Limb (tissue), 2 donors: ENCODE measurements at regions not wholly inside any gene's neighbourhood (a gene's known extent, or its start where the extent isn't known, plus 50 kb on each side); places are given as distances from the start of the nearest gene placed in this dataset.

Source experiments
- DNase-seq, 2 donors: peaks; one replicate each; pipeline ENCODE4 v3.0.0-alpha.2; 2016; ENCODE audit errors: extremely low spot score in 2 of 2

GRCh38 chr18:73859837-73860397 is 287.7 kb downstream of the FBXO15 start:
- DNase-seq = no peak

GRCh38 chr18:73852789-73853549 is 294.7 kb downstream of the FBXO15 start:
- DNase-seq = no peak

GRCh38 chr18:73850782-73851181 is 296.9 kb downstream of the FBXO15 start:
- no peak for DNase-seq

GRCh38 chr18:73848656-73849055 is 299.0 kb downstream of the FBXO15 start:
- DNase-seq = no peak

GRCh38 chr18:73843455-73843854 is 304.2 kb downstream of the FBXO15 start:
- no peak for DNase-seq

- DNase-seq = peak; percentile 51 to 71
Measured at GRCh38 chr18:73842795-73843394, 304.7 kb downstream of the FBXO15 start.

- DNase-seq = no peak
Measured at GRCh38 chr18:73841661-73842060, 306.0 kb downstream of the FBXO15 start.

- DNase-seq = no peak
Measured at GRCh38 chr18:73840319-73840945, 307.2 kb downstream of the FBXO15 start.

- DNase-seq = no peak
Measured at GRCh38 chr18:73839441-73839840, 308.2 kb downstream of the FBXO15 start.

- no peak for DNase-seq
Measured at GRCh38 chr18:73838107-73838506, 309.5 kb downstream of the FBXO15 start.

- DNase-seq = no peak
Measured at GRCh38 chr18:73835656-73836364, 311.8 kb downstream of the FBXO15 start.

GRCh38 chr18:73835039-73835438 is 312.6 kb downstream of the FBXO15 start:
- no peak for DNase-seq

- no peak for DNase-seq
Measured at GRCh38 chr18:73831688-73832087, 315.9 kb downstream of the FBXO15 start.

GRCh38 chr18:73829146-73829545 is 318.5 kb downstream of the FBXO15 start:
- no peak for DNase-seq

GRCh38 chr18:73827801-73828200 is 319.8 kb downstream of the FBXO15 start:
- DNase-seq = no peak

GRCh38 chr18:73826098-73826497 is 321.5 kb downstream of the FBXO15 start:
- no peak for DNase-seq

GRCh38 chr18:73824671-73825070 is 323.0 kb downstream of the FBXO15 start:
- DNase-seq = no peak

- DNase-seq = no peak
Measured at GRCh38 chr18:73812423-73812822, 335.2 kb downstream of the FBXO15 start.

GRCh38 chr18:73807551-73808192 is 340.0 kb downstream of the FBXO15 start:
- no peak for DNase-seq

- no peak for DNase-seq
Measured at GRCh38 chr18:73805991-73806390, 341.6 kb downstream of the FBXO15 start.

- DNase-seq = no peak
Measured at GRCh38 chr18:73797419-73797818, 350.2 kb downstream of the FBXO15 start.
